ENCODE measurements at regions not wholly inside any gene's neighbourhood (a gene's known extent, or its start where the extent isn't known, plus 50 kb on each side); places are given as distances from the start of the nearest gene placed in this dataset.

DNA sequence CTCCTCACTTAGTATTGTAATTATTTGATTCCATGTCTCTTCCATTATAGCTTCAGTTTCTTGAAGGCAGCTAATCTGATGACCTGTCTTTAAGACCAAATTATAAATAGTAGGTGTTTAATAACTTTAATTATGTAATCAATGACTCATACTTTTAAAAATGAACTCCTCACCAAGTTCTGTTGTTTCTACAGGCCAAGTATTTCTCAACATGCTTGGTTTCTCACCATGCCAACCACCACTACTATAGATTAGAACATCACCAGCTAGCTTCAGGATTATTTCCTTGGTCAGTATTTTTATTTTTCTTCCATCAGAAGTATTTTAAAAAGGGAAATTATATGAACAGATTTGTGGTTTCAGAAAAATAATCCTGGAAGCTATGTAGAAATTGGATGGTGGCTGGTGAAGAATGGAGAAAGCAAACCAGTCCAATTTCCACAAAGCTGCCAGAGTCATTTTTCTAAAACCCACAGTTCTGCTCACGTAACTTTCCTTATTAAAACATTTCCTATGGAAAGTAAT is 237.7 kb upstream of the DACH1 start:
- TF ChIP-seq, protein P1, sequence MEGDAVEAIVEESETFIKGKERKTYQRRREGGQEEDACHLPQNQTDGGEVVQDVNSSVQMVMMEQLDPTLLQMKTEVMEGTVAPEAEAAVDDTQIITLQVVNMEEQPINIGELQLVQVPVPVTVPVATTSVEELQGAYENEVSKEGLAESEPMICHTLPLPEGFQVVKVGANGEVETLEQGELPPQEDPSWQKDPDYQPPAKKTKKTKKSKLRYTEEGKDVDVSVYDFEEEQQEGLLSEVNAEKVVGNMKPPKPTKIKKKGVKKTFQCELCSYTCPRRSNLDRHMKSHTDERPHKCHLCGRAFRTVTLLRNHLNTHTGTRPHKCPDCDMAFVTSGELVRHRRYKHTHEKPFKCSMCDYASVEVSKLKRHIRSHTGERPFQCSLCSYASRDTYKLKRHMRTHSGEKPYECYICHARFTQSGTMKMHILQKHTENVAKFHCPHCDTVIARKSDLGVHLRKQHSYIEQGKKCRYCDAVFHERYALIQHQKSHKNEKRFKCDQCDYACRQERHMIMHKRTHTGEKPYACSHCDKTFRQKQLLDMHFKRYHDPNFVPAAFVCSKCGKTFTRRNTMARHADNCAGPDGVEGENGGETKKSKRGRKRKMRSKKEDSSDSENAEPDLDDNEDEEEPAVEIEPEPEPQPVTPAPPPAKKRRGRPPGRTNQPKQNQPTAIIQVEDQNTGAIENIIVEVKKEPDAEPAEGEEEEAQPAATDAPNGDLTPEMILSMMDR (IDR thresholded peaks at IDR 0.05; ENCODE audit: borderline replicate concordance, insufficient read depth, low read depth, low read length) = no peak
- no peak overlapping the region for H3K4me3 ChIP-seq (ENCODE audit: low read depth, low read length)

DNA sequence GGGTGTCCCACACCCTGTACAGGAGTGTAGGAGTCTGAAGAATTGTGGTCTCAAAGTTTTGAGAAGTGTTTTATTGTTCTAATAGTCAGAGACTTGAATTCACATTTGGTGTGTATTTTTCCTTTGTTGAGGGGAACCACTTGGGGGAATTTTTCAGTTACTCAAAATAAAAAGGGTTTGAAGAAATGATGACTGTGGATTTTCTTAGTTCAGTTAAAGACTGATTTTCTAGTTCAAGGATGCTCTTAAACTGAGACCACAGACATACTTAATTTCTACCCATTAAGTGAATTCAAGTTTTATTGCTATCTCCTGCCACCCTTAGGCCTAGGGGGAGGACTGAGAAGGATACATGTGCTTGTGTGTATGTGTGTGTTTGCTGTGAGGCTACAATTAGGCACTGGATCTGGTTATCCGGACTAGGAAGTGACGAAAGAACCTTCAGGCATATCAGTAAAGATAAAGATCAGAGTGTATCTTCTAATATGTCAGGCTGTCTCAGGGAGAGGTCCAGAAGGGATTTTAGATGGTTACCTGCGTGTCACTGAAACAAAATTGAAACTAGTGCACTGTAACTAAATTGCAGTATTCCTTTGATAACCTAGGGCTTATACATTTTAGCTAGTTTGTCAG is 234.9 kb upstream of the DACH1 start:
- no peak overlapping the region for H3K4me3 ChIP-seq (ENCODE audit: low read depth, low read length)
- TF ChIP-seq, protein P1 (IDR thresholded peaks at IDR 0.05; ENCODE audit: borderline replicate concordance, insufficient read depth, low read depth, low read length) = no peak

DNA sequence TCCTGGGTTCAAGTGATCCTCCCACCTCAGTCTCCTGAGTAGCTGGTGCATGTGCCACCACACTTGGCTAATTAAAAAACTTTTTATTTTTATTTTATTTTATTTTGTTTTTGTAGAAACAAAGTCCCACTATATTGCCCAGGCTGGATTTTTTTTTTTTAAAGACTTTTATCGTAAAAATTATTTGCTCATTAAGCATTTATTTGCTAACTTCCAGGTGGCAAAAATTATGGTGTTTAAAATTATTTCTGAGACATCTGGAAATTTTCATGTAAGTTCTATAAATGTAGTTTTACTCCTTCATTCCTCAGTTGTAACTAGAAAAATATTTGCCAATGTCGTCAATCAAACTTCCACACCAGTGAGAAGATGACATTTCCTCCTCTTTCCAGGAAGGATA is 233.3 kb upstream of the DACH1 start:
- TF ChIP-seq, protein P1 (IDR thresholded peaks at IDR 0.05; ENCODE audit: borderline replicate concordance, insufficient read depth, low read depth, low read length) = no peak
- H3K4me3 ChIP-seq (ENCODE audit: low read depth, low read length) = no peak overlapping the region

DNA sequence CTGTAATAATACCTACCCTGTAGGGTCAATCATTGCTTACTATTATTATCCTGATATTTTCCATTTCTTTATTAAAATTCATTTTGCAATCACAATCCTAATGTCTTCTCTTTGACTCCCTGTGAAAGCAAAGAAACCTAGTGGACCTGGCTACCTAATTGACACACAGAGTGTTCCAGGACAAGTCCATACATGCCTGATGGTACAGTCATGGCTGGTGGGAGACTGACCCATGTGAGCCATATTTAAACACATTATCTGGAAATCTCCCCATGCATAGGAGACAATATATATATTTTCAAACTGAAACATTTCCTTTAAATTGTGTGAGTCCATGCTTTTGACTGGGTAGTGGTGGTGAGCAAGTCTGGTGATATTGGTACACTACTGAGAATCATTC is 230.6 kb upstream of the DACH1 start:
- TF ChIP-seq, protein P1 (IDR thresholded peaks at IDR 0.05; ENCODE audit: borderline replicate concordance, insufficient read depth, low read depth, low read length) = no peak
- no peak overlapping the region for H3K4me3 ChIP-seq (ENCODE audit: low read depth, low read length)

DNA sequence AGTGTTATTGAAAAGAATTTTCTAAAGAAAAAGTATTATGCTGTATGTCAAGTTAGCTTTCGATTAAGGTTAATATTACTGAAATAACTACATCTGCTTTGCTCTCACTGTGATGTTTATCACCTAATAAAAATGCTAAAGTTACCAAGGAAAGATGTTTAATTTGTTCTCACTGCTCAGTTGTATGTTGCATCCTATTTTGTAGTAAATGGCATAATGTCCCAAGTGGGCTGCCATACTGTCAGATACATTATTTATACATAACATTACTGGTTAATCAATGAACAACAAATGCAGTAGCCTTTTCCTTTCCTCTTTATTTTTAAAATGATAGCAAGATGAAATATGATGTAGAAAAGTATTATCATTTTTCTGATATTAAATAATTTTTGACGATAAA is 226.3 kb upstream of the DACH1 start:
- TF ChIP-seq, protein P1 (IDR thresholded peaks at IDR 0.05; ENCODE audit: borderline replicate concordance, insufficient read depth, low read depth, low read length) = no peak

DNA sequence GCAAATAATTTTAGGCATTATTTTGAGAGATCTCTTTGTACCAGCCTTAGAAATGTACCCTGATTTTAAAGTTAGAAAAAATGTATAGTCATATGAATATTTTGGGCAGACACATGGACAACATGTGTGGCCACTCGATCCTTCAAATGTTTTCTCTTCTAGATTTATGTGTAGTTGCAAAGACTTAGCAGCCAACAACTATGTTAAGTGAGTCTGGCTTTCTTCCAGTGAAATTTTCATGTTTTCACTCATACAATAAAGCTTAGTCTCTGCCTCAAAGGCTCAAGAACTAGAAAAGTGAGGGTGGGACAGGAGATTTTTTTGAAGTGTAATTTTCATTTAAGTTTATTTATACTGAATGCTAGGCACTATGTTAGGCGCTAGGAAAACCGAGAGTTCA is 207.7 kb upstream of the DACH1 start:
- TF ChIP-seq, protein P1 (IDR thresholded peaks at IDR 0.05; ENCODE audit: borderline replicate concordance, insufficient read depth, low read depth, low read length) = no peak
- H3K4me3 ChIP-seq (ENCODE audit: low read depth, low read length) = no peak overlapping the region

More for the DNA sequence above, 226.3 kb upstream of the DACH1 start:
- H3K4me3 ChIP-seq (ENCODE audit: low read depth, low read length) = no peak overlapping the region

DNA sequence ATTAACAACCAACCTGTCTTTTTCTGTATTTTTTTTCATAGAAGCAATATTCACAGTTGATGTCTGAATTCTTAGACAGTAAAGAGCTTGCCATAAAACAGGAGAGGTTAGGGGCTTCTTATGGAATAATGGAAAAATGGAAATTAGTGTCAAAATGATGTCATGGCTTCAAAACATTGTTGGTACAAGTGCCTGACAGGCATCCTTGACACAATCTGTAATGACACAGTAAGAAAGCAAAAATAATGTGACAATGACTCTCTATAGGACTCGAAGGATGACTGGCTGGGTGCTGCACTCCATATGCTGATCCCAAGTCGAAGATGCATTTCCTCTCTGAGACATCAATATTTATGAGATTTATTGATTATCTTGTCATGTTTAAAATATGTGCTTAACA is 205.3 kb upstream of the DACH1 start:
- H3K4me3 ChIP-seq (ENCODE audit: low read depth, low read length) = no peak overlapping the region
- TF ChIP-seq, protein P1 (IDR thresholded peaks at IDR 0.05; ENCODE audit: borderline replicate concordance, insufficient read depth, low read depth, low read length) = no peak

Measured in GM12875 (cell line).